GM12878 (cell line): ENCODE measurements at regions not wholly inside any gene's neighbourhood (a gene's known extent, or its start where the extent isn't known, plus 50 kb on each side); places are given as distances from the start of the nearest gene placed in this dataset.

Source experiments
- ATAC-seq: fragments of 200-7000 bp; cut with Tn5 transposase; 3 replicates; pipeline ENCODE4 v1.9.1; 2020; ENCODE audit warnings: mild to moderate bottlenecking, moderate library complexity
- BruUV-seq: library from RNA; stranded (reverse); fragments of 400-500 nt; replicated peaks from 2 replicates; lab custom pipeline; 2021; lab: Mats Ljungman, UMichigan
- CTCF ChIA-PET: fragments of 300-600 bp; sonication (Branson Sonifier 250); formaldehyde crosslinking; extraction: SDS; loops from one replicate; lab custom pipeline; 2021; ENCODE audit warnings: inconsistent platforms; lab: Yijun Ruan, JAX
- POLR2A ChIA-PET: fragments of 350-600 bp; formaldehyde crosslinking; extraction: SDS; loops from one replicate; lab custom pipeline; 2021; ENCODE audit warnings: inconsistent platforms; lab: Charles Lee
- RAD21 ChIA-PET: fragments of 300-600 bp; sonication (Branson Sonifier 250); formaldehyde crosslinking; loops from one replicate; lab custom pipeline; 2023; ENCODE audit warnings: antibody characterized with exemption; ENCODE audit not compliant: unreplicated experiment; lab: Charles Lee
- SMC1A ChIA-PET: fragments of 300-600 bp; sonication (Branson Sonifier 250); formaldehyde crosslinking; loops from one replicate; lab custom pipeline; 2023; ENCODE audit not compliant: unreplicated experiment, uncharacterized antibody; lab: Charles Lee
- DNase-seq: peaks from one replicate; pipeline ENCODE4 v3.0.0-alpha.2; 2011; ENCODE audit warnings: low read depth, low spot score
- FAIRE-seq: peaks from 3 replicates; lab custom pipeline; 2011; peaks lifted over from hg19 to GRCh38; lab: Jason Lieb, UNC
- H2AFZ ChIP-seq: 2 replicates; pipeline ENCODE4 v1.6.0; 2011; ENCODE audit warnings: low read depth, low read length, control low read depth; ENCODE audit not compliant: control insufficient read depth
- H3K27ac ChIP-seq: 2 replicates; pipeline ENCODE4 v1.5.1; 2011; ENCODE audit warnings: control low read depth; ENCODE audit not compliant: control insufficient read depth, insufficient read depth
- H3K27me3 ChIP-seq, 2 experiments: replicated peaks in 1 of 2; 2 replicates each; pipeline versions ENCODE4 v1.6.0 to v1.6.1; 2011; ENCODE audit warnings: low read length in 1 of 2; ENCODE audit not compliant: control insufficient read depth in 2 of 2, insufficient read depth in 2 of 2
- H3K36me3 ChIP-seq, 2 experiments: 2 replicates each; pipeline ENCODE4 v1.5.1; 2011; ENCODE audit warnings: low read length in 1 of 2; ENCODE audit not compliant: control insufficient read depth in 2 of 2, insufficient read depth in 2 of 2
- H3K4me1 ChIP-seq: 2 replicates; pipeline ENCODE4 v1.6.1; 2011; ENCODE audit warnings: mild to moderate bottlenecking, low read length, moderate library complexity, mixed read lengths; ENCODE audit not compliant: control insufficient read depth, insufficient read depth
- H3K4me2 ChIP-seq: 2 replicates; pipeline ENCODE4 v1.6.0; 2011; ENCODE audit warnings: control low read depth; ENCODE audit not compliant: control insufficient read depth, insufficient read depth
- H3K4me3 ChIP-seq: fragments of 200-600 bp; sonication (generic); 2 replicates; pipeline ENCODE4 v1.5.1; 2016
- H3K79me2 ChIP-seq: 2 replicates; pipeline ENCODE4 v1.6.0; 2011; ENCODE audit warnings: low read length; ENCODE audit not compliant: control insufficient read depth, insufficient read depth
- H3K9ac ChIP-seq: 2 replicates; pipeline ENCODE4 v1.8.0; 2011; ENCODE audit warnings: low read length, control low read depth, mixed read lengths; ENCODE audit not compliant: control insufficient read depth, insufficient read depth
- H3K9me3 ChIP-seq: replicated peaks from 3 replicates; pipeline ENCODE4 v1.5.1; 2011; ENCODE audit warnings: mild to moderate bottlenecking, low read length; ENCODE audit not compliant: control insufficient read depth, insufficient read depth
- H4K20me1 ChIP-seq: 2 replicates; pipeline ENCODE4 v1.6.0; 2011; ENCODE audit not compliant: control insufficient read depth, insufficient read depth
- EED ChIP-seq: sonication (generic); IDR thresholded peaks from 2 replicates; pipeline ENCODE4 v1.6.1; 2016; ENCODE audit warnings: antibody characterized with exemption, low read depth
- EP300 ChIP-seq, 2 experiments: fragments of 150-350 bp in 1 of 2; IDR thresholded peaks; 2 replicates each; pipeline ENCODE4 v1.6.1; 2011 to 2012; ENCODE audit warnings: low read depth in 2 of 2, low read length in 2 of 2, borderline replicate concordance in 1 of 2, improper control_type of control experiment in 1 of 2, inconsistent platforms in 1 of 2; ENCODE audit not compliant: control insufficient read depth in 1 of 2
- HSF1 ChIP-seq: fragments of 150-350 bp; IDR thresholded peaks from 2 replicates; pipeline ENCODE4 v1.6.1; 2014; ENCODE audit warnings: mild to moderate bottlenecking, low read depth, low read length
- MTA2 ChIP-seq: fragments of 450-650 bp; IDR thresholded peaks from 2 replicates; pipeline ENCODE4 v1.6.1; 2016; ENCODE audit warnings: low read depth, mild to moderate bottlenecking, moderate library complexity
- NFYA ChIP-seq: IDR thresholded peaks from 2 replicates; pipeline ENCODE4 v1.6.1; 2011; ENCODE audit warnings: low read depth, mild to moderate bottlenecking, low read length, improper control_type of control experiment, borderline replicate concordance
- NRF1 ChIP-seq: conservative IDR thresholded peaks from 2 replicates; pipeline ENCODE4 v1.6.1; 2011; ENCODE audit warnings: mild to moderate bottlenecking, low read depth, low read length, improper control_type of control experiment
- WGBS: methylation state at CpG from one replicate; pipeline ENCODE4 v1.1.6; 2016; ENCODE audit warnings: low lambda C conversion rate; ENCODE audit not compliant: insufficient replicate concordance, insufficient coverage; ENCODE audit errors: missing lambda C conversion rate; 5-methylcytosine and 5-hydroxymethylcytosine counted together
- in situ Hi-C: fragments of 300-500 bp; cut with MboI; formaldehyde crosslinking; loops from 9 replicates; pipeline ENCODE4 v1.14.3; 2018; ENCODE audit warnings: mixed read lengths
- intact Hi-C: fragments of 100-400 bp; cut with micrococcal nuclease; formaldehyde crosslinking; loops from one replicate; pipeline ENCODE4 v1.14.2; 2022; ENCODE audit not compliant: unreplicated experiment
- TF ChIP-seq, protein P1 (sequence below): fragments of 450-650 bp; IDR thresholded peaks from 2 replicates; pipeline ENCODE4 v1.6.1; 2018; ENCODE audit warnings: borderline replicate concordance, mild to moderate bottlenecking; ENCODE audit not compliant: partially characterized antibody

DNA sequence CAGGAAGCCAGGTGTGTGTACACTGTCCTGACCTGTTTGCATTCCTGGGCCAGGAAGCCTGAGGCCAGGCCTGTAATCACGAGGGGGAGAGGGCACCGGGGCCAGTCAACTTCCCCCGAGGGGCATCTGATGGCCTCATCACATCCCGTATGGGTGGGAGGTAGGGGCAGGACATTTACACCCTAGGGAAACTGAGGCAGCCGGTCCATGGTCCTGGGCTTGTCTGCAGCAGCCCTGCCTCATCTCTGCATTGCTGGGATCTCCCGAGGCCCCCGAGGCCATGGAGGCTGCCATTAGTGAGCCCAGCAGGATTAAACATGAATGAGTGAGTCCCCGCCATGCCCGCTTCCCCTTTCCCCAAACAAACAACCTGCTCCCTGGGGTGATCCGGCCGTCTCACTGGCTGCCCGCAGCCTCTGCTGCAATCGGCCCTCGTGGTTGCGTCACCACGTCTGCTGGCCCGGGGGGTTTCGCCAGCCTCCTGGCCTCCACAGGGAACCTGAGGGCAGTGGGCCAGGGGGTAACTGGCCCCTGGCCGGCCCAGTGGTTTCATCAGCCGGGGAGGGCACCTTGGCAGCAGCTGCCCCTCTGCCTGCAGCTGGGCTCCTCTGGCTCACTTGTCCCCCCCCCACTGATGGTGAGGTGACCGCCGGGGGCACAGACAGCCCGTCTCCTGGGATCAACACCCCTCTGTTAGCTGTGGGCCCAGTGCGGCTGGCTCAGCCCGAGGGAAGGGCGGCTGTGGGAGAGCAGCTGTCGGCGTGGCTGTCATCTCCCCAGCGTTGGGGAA lies 88.3 kb upstream of the GSE1 start:
- Histone ChIP-seq H3K36me3 (no peaks in the 10 kb centered on the region), H3K4me2 (no peak overlapping the region), H3K9ac (no peak overlapping the region)
- no peak for TF ChIP-seq EED
- no peak for TF ChIP-seq NRF1
- TF ChIP-seq EP300 (IDR thresholded peaks at IDR 0.05; ENCODE audit: borderline replicate concordance in 1 of 2, control insufficient read depth in 1 of 2, low read depth in 2 of 2, low read length in 2 of 2) = no peak
- no peak for TF ChIP-seq HSF1
- no peak for TF ChIP-seq MTA2
- TF ChIP-seq, protein P1, sequence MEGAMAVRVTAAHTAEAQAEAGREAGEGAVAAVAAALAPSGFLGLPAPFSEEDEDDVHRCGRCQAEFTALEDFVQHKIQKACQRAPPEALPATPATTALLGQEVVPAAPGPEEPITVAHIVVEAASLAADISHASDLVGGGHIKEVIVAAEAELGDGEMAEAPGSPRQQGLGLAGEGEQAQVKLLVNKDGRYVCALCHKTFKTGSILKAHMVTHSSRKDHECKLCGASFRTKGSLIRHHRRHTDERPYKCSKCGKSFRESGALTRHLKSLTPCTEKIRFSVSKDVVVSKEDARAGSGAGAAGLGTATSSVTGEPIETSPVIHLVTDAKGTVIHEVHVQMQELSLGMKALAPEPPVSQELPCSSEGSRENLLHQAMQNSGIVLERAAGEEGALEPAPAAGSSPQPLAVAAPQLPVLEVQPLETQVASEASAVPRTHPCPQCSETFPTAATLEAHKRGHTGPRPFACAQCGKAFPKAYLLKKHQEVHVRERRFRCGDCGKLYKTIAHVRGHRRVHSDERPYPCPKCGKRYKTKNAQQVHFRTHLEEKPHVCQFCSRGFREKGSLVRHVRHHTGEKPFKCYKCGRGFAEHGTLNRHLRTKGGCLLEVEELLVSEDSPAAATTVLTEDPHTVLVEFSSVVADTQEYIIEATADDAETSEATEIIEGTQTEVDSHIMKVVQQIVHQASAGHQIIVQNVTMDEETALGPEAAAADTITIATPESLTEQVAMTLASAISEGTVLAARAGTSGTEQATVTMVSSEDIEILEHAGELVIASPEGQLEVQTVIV = no peak
- TF ChIP-seq NFYA = no peak
- TF ChIP-seq, all 136 proteins: peak for 0
- no peaks in the 10 kb centered on the region for H3K9me3 ChIP-seq
- H3K79me2 ChIP-seq = no peaks in the 10 kb centered on the region
- H3K27ac ChIP-seq = no peak overlapping the region
- H2AFZ ChIP-seq = no peak overlapping the region
- 46% methylated on average over 29 of the region's 29 CpGs for WGBS
- DNase-seq (no peak), ATAC-seq (no peak), FAIRE-seq (no peak)
- ChIA-PET RAD21 (no interaction called here), SMC1A (interaction anchor here (1.1 kb wide), 1 partner anchor 91 kb away, joined by 3 read pairs; no protein-coding TSS in a partner anchor), CTCF (no interaction called here), POLR2A (no interaction called here)
- BruUV-seq = no TSS peak
- no peak overlapping the region for H3K4me3 ChIP-seq
- H3K27me3 ChIP-seq = no peaks in the 10 kb centered on the region; a peak in 1 of 4 replicates
- H3K4me1 ChIP-seq = no peaks in the 10 kb centered on the region
- no peaks in the 10 kb centered on the region for H4K20me1 ChIP-seq
- intact Hi-C loops (no loop called here), in situ Hi-C loops (no loop called here)
